NCI-H510A (cell line): ENCODE measurements at regions not wholly inside any gene's neighbourhood (a gene's known extent, or its start where the extent isn't known, plus 50 kb on each side); places are given as distances from the start of the nearest gene placed in this dataset.

Experiments
- DNase-seq: peaks from one replicate; lab custom pipeline; 2025; lab: John Stamatoyannopoulos, UW

GRCh38 chr4:181956512-181956911 is 286.7 kb upstream of the TENM3 start:
- DNase-seq = no peak

- DNase-seq = no peak
Measured at GRCh38 chr4:181957088-181957487, 286.1 kb upstream of the TENM3 start.

- DNase-seq = no peak
Measured at GRCh38 chr4:181958446-181958845, 284.8 kb upstream of the TENM3 start.

GRCh38 chr4:181959121-181959520 is 284.1 kb upstream of the TENM3 start:
- DNase-seq = no peak

- DNase-seq = no peak
Measured at GRCh38 chr4:181960384-181960783, 282.8 kb upstream of the TENM3 start.

- DNase-seq = no peak
Measured at GRCh38 chr4:181962321-181962720, 280.9 kb upstream of the TENM3 start.

GRCh38 chr4:181964731-181965130 is 278.5 kb upstream of the TENM3 start:
- DNase-seq = no peak

- no peak for DNase-seq
Measured at GRCh38 chr4:181966104-181966551, 277.1 kb upstream of the TENM3 start.

- no peak for DNase-seq
Measured at GRCh38 chr4:181967401-181967800, 275.8 kb upstream of the TENM3 start.

GRCh38 chr4:181968371-181968770 is 274.8 kb upstream of the TENM3 start:
- DNase-seq = no peak

GRCh38 chr4:181969151-181969550 is 274.1 kb upstream of the TENM3 start:
- DNase-seq = no peak

- no peak for DNase-seq
Measured at GRCh38 chr4:181970366-181970765, 272.8 kb upstream of the TENM3 start.

- no peak for DNase-seq
Measured at GRCh38 chr4:181971411-181971810, 271.8 kb upstream of the TENM3 start.

- DNase-seq = no peak
Measured at GRCh38 chr4:181971973-181972372, 271.2 kb upstream of the TENM3 start.

GRCh38 chr4:181976764-181977163 is 266.4 kb upstream of the TENM3 start:
- no peak for DNase-seq

- no peak for DNase-seq
Measured at GRCh38 chr4:181982437-181982836, 260.8 kb upstream of the TENM3 start.

- DNase-seq = no peak
Measured at GRCh38 chr4:181982856-181983255, 260.3 kb upstream of the TENM3 start.

GRCh38 chr4:181987392-181987791 is 255.8 kb upstream of the TENM3 start:
- no peak for DNase-seq

- DNase-seq = no peak
Measured at GRCh38 chr4:181989071-181989470, 254.1 kb upstream of the TENM3 start.

GRCh38 chr4:181991369-181992108 is 251.7 kb upstream of the TENM3 start:
- DNase-seq = no peak

- no peak for DNase-seq
Measured at GRCh38 chr4:181998398-181999295, 244.6 kb upstream of the TENM3 start.

- no peak for DNase-seq
Measured at GRCh38 chr4:182000077-182000476, 243.1 kb upstream of the TENM3 start.

- no peak for DNase-seq
Measured at GRCh38 chr4:182010876-182011275, 232.3 kb upstream of the TENM3 start.
